K562 (cell line): ENCODE measurements at regions not wholly inside any gene's neighbourhood (a gene's known extent, or its start where the extent isn't known, plus 50 kb on each side); places are given as distances from the start of the nearest gene placed in this dataset.

Experiments used
- ATAC-seq: fragments of 200-7000 bp; cut with Tn5 transposase; 3 replicates; pipeline ENCODE4 v1.9.1; 2020; ENCODE audit warnings: moderate library complexity
- BruUV-seq: library from RNA; stranded (reverse); fragments of 400-500 nt; replicated peaks from 2 replicates; lab custom pipeline; 2021; lab: Mats Ljungman, UMichigan
- CTCF ChIA-PET: fragments of 300-600 bp; formaldehyde crosslinking; extraction: SDS; loops from one replicate; lab custom pipeline; 2021; ENCODE audit warnings: low intra/inter-chr PET ratio; lab: Yijun Ruan, JAX
- POLR2A ChIA-PET: fragments of 300-600, 350-650 bp; sonication (Branson Sonifier 250); formaldehyde crosslinking; extraction: SDS; loops from one replicate; lab custom pipeline; 2021; ENCODE audit warnings: antibody characterized with exemption, inconsistent platforms; lab: Yijun Ruan, JAX
- DNase-seq, 4 experiments: peaks; one replicate each; pipeline versions ENCODE4 v3.0.0 to v3.0.0-alpha.2; 2011 to 2018; ENCODE audit warnings: low spot score in 3 of 4, mixed read lengths in 3 of 4; ENCODE audit errors: extremely low read depth in 1 of 4
- FAIRE-seq: peaks from 2 replicates; lab custom pipeline; 2011; peaks lifted over from hg19 to GRCh38; lab: Jason Lieb, UNC
- H2AFZ ChIP-seq: 2 replicates; pipeline ENCODE4 v1.6.0; 2011; ENCODE audit warnings: low read depth, low read length, control low read depth, inconsistent platforms
- H3K27ac ChIP-seq: fragments of 200-600 bp; 3 replicates; pipeline ENCODE4 v1.8.0; 2011; ENCODE audit warnings: low read depth, mild to moderate bottlenecking, control low read depth, inconsistent platforms, low read length, moderate library complexity, mixed read lengths; ENCODE audit errors: extremely low read depth
- H3K27me3 ChIP-seq, 2 experiments: fragments of 300-600 bp in 1 of 2; 2 replicates in 1 of 2; 3 replicates in 1 of 2; pipeline versions ENCODE4 v1.6.0 to v1.8.0; 2011; ENCODE audit warnings: inconsistent platforms in 2 of 2, low read length in 2 of 2, mild to moderate bottlenecking in 1 of 2, mixed read lengths in 1 of 2, moderate library complexity in 1 of 2; ENCODE audit not compliant: control insufficient read depth in 2 of 2, insufficient read depth in 2 of 2
- H3K36me3 ChIP-seq: fragments of 300-600 bp; 3 replicates; pipeline ENCODE4 v1.8.0; 2011; ENCODE audit warnings: mild to moderate bottlenecking, low read length, inconsistent platforms; ENCODE audit not compliant: control insufficient read depth, insufficient read depth
- H3K4me1 ChIP-seq, 2 experiments: fragments of 200-600 bp in 1 of 2; replicated peaks in 1 of 2; 2 replicates in 1 of 2; 3 replicates in 1 of 2; pipeline versions ENCODE4 v1.5.1 to v1.8.0; 2011; ENCODE audit warnings: inconsistent platforms in 2 of 2, low read length in 2 of 2, mild to moderate bottlenecking in 1 of 2, mixed read lengths in 1 of 2, moderate library complexity in 1 of 2; ENCODE audit not compliant: control insufficient read depth in 2 of 2, insufficient read depth in 2 of 2
- H3K4me2 ChIP-seq: 2 replicates; pipeline ENCODE4 v1.6.1; 2011; ENCODE audit warnings: low read length, control low read depth, inconsistent platforms, mixed read lengths; ENCODE audit not compliant: insufficient read depth
- H3K4me3 ChIP-seq: fragments of 200-600 bp; sonication (generic), shearing (Covaris generic); 2 replicates; pipeline ENCODE4 v1.5.1; 2016; ENCODE audit warnings: control low read depth, inconsistent platforms
- H3K79me2 ChIP-seq: fragments of 200-600 bp; 3 replicates; pipeline ENCODE4 v1.8.0; 2011; ENCODE audit warnings: low read length, inconsistent platforms; ENCODE audit not compliant: control insufficient read depth, insufficient read depth
- H3K9ac ChIP-seq, 2 experiments: 2 replicates each; pipeline versions ENCODE4 v1.6.0 to v1.6.1; 2011; ENCODE audit warnings: low read depth in 2 of 2, low read length in 2 of 2, control low read depth in 1 of 2, inconsistent platforms in 1 of 2, mild to moderate bottlenecking in 1 of 2, mixed read lengths in 1 of 2; ENCODE audit not compliant: insufficient read depth in 1 of 2
- H3K9me1 ChIP-seq: one replicate; pipeline ENCODE4 v1.6.0; 2011; ENCODE audit warnings: inconsistent platforms, mild to moderate bottlenecking, low read length, moderate library complexity; ENCODE audit not compliant: control insufficient read depth, insufficient read depth
- H3K9me3 ChIP-seq: replicated peaks from 2 replicates; pipeline ENCODE4 v1.5.1; 2011; ENCODE audit warnings: low read depth, low read length, inconsistent platforms; ENCODE audit not compliant: control insufficient read depth, insufficient read depth
- H4K20me1 ChIP-seq: replicated peaks from 2 replicates; pipeline ENCODE4 v1.6.1; 2011; ENCODE audit warnings: low read length, inconsistent platforms, mixed read lengths; ENCODE audit not compliant: control insufficient read depth, insufficient read depth
- CBX3 ChIP-seq, 2 experiments: IDR thresholded peaks; 1 replicate in 1 of 2; 2 replicates in 1 of 2; pipeline ENCODE4 v1.6.1; 2012; ENCODE audit warnings: inconsistent platforms in 2 of 2, low read length in 2 of 2, borderline replicate concordance in 1 of 2, control low read depth in 1 of 2
- CHD4 ChIP-seq: fragments of 200-600 bp; sonication (generic); IDR thresholded peaks from 3 replicates; pipeline ENCODE4 v1.6.1; 2012; ENCODE audit warnings: low read depth, mild to moderate bottlenecking, mixed read lengths, low read length, inconsistent platforms; ENCODE audit not compliant: insufficient read depth, insufficient replicate concordance, poor library complexity, severe bottlenecking
- CREB1 ChIP-seq, 2 experiments: sonication (generic) in 1 of 2; formaldehyde crosslinking in 1 of 2; IDR thresholded peaks; 2 replicates each; pipeline versions ENCODE4 v1.6.1 to v1.8.0; 2012 to 2022; ENCODE audit warnings: inconsistent platforms in 1 of 2, mild to moderate bottlenecking in 1 of 2, missing genetic modification reagents in 1 of 2, moderate library complexity in 1 of 2
- ELF1 ChIP-seq: fragments of 200-800 bp; sonication (Bioruptor generic); IDR thresholded peaks from 2 replicates; pipeline ENCODE4 v1.6.1; 2016; ENCODE audit warnings: missing genetic modification characterization, missing compliant biosample characterization
- FOXK1 ChIP-seq: sonication (generic); formaldehyde crosslinking; IDR thresholded peaks from 2 replicates; pipeline ENCODE4 v1.8.0; 2022; ENCODE audit warnings: missing genetic modification reagents, mild to moderate bottlenecking, borderline replicate concordance
- GTF2E2 ChIP-seq: fragments of 200-800 bp; sonication (Bioruptor generic); IDR thresholded peaks from 2 replicates; pipeline ENCODE4 v1.6.1; 2016; ENCODE audit warnings: missing genetic modification characterization, missing compliant biosample characterization
- MAZ ChIP-seq, 2 experiments: fragments of 450-650 bp in 1 of 2; sonication (generic) in 1 of 2; formaldehyde crosslinking; IDR thresholded peaks in 1 of 2; conservative IDR thresholded peaks in 1 of 2; 2 replicates each; pipeline versions ENCODE4 v1.4.0 to v1.5.0; 2020; ENCODE audit warnings: mild to moderate bottlenecking in 1 of 2, missing genetic modification reagents in 1 of 2
- PML ChIP-seq: IDR thresholded peaks from 2 replicates; pipeline ENCODE4 v1.6.1; 2012; ENCODE audit warnings: low read length, inconsistent platforms
- PTTG1 ChIP-seq: fragments of 450-650 bp; IDR thresholded peaks from 2 replicates; pipeline ENCODE4 v1.6.1; 2016; ENCODE audit warnings: low read depth, mild to moderate bottlenecking, missing genetic modification characterization, missing compliant biosample characterization
- TARDBP ChIP-seq: fragments of 450-650 bp; IDR thresholded peaks from 2 replicates; pipeline ENCODE4 v1.6.1; 2016
- WGBS: fragments of 100-300 bp; shearing (Covaris generic); methylation state at CpG from one replicate; pipeline ENCODE4 v1.1.6; 2016; ENCODE audit warnings: low coverage, mixed read lengths; ENCODE audit not compliant: insufficient coverage; ENCODE audit errors: missing lambda C conversion rate; 5-methylcytosine and 5-hydroxymethylcytosine counted together
- in situ Hi-C: fragments of 300-500 bp; cut with MboI; formaldehyde crosslinking; loops from 4 replicates; pipeline ENCODE4 v1.15.0; 2018; ENCODE audit warnings: inconsistent platforms, mixed read lengths
- intact Hi-C: fragments of 100-400 bp; cut with micrococcal nuclease; formaldehyde crosslinking; loops from 2 replicates; pipeline ENCODE4 v1.14.2; 2022
- TF ChIP-seq, protein P1 (sequence below): fragments of 450-650 bp; formaldehyde crosslinking; IDR thresholded peaks from 2 replicates; pipeline ENCODE4 v1.4.0; 2022; ENCODE audit warnings: missing genetic modification characterization
- TF ChIP-seq, protein P2 (sequence below): fragments of 150-350 bp; IDR thresholded peaks from 2 replicates; pipeline ENCODE4 v1.6.1; 2014; ENCODE audit warnings: low read depth, mild to moderate bottlenecking, low read length, borderline replicate concordance
- TF ChIP-seq, protein P3 (sequence below): fragments of 450-650 bp; IDR thresholded peaks from 2 replicates; pipeline ENCODE4 v1.6.1; 2016; ENCODE audit warnings: borderline replicate concordance
- TF ChIP-seq, protein P4 (sequence below): fragments of 250-450 bp; sonication (Bioruptor Pico); IDR thresholded peaks from 2 replicates; pipeline ENCODE4 v1.4.0; 2020; ENCODE audit warnings: mild to moderate bottlenecking, moderate library complexity

DNA sequence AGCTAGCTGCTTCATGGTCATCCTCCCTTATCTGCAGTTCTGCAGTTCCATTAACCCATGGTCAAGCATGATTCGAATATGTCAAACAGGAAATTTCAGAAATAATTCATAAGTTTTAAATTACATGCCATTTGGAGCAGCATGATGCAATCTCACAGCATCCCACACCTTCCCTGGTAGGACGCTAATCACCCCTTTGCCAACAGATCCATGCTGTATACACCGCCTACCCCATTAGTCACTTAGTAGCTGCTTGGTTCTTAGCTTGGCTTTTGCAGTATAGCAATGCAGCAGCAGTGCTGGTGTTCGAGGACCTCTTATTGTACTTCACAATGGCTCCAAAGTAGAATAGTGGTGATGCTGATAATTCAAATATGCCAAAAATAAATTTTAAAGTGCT lies 739.7 kb upstream of the CDH9 start:
- TF ChIP-seq ELF1 = no peak
- no peak for TF ChIP-seq CHD4
- TF ChIP-seq TARDBP = no peak
- no peak for TF ChIP-seq CREB1 (IDR thresholded peaks at IDR 0.05)
- TF ChIP-seq CREB1 (CRISPR knock-in tag; IDR thresholded peaks at IDR 0.05) = no peak
- TF ChIP-seq CBX3 (IDR thresholded peaks at IDR 0.05; ENCODE audit: borderline replicate concordance in 1 of 2, low read length in 2 of 2) = no peak
- no peak for TF ChIP-seq MAZ (CRISPR knock-in tag; conservative IDR thresholded peaks at IDR 0.05 in 1 of 2, IDR thresholded peaks at IDR 0.05 in 1 of 2)
- TF ChIP-seq, protein P1, sequence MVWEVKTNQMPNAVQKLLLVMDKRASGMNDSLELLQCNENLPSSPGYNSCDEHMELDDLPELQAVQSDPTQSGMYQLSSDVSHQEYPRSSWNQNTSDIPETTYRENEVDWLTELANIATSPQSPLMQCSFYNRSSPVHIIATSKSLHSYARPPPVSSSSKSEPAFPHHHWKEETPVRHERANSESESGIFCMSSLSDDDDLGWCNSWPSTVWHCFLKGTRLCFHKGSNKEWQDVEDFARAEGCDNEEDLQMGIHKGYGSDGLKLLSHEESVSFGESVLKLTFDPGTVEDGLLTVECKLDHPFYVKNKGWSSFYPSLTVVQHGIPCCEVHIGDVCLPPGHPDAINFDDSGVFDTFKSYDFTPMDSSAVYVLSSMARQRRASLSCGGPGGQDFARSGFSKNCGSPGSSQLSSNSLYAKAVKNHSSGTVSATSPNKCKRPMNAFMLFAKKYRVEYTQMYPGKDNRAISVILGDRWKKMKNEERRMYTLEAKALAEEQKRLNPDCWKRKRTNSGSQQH (CRISPR knock-in tag) = no peak
- no peak for TF ChIP-seq FOXK1 (CRISPR knock-in tag)
- no peak for TF ChIP-seq PTTG1 (tag)
- TF ChIP-seq, protein P2, sequence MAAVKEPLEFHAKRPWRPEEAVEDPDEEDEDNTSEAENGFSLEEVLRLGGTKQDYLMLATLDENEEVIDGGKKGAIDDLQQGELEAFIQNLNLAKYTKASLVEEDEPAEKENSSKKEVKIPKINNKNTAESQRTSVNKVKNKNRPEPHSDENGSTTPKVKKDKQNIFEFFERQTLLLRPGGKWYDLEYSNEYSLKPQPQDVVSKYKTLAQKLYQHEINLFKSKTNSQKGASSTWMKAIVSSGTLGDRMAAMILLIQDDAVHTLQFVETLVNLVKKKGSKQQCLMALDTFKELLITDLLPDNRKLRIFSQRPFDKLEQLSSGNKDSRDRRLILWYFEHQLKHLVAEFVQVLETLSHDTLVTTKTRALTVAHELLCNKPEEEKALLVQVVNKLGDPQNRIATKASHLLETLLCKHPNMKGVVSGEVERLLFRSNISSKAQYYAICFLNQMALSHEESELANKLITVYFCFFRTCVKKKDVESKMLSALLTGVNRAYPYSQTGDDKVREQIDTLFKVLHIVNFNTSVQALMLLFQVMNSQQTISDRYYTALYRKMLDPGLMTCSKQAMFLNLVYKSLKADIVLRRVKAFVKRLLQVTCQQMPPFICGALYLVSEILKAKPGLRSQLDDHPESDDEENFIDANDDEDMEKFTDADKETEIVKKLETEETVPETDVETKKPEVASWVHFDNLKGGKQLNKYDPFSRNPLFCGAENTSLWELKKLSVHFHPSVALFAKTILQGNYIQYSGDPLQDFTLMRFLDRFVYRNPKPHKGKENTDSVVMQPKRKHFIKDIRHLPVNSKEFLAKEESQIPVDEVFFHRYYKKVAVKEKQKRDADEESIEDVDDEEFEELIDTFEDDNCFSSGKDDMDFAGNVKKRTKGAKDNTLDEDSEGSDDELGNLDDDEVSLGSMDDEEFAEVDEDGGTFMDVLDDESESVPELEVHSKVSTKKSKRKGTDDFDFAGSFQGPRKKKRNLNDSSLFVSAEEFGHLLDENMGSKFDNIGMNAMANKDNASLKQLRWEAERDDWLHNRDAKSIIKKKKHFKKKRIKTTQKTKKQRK = no peak
- TF ChIP-seq, protein P3, sequence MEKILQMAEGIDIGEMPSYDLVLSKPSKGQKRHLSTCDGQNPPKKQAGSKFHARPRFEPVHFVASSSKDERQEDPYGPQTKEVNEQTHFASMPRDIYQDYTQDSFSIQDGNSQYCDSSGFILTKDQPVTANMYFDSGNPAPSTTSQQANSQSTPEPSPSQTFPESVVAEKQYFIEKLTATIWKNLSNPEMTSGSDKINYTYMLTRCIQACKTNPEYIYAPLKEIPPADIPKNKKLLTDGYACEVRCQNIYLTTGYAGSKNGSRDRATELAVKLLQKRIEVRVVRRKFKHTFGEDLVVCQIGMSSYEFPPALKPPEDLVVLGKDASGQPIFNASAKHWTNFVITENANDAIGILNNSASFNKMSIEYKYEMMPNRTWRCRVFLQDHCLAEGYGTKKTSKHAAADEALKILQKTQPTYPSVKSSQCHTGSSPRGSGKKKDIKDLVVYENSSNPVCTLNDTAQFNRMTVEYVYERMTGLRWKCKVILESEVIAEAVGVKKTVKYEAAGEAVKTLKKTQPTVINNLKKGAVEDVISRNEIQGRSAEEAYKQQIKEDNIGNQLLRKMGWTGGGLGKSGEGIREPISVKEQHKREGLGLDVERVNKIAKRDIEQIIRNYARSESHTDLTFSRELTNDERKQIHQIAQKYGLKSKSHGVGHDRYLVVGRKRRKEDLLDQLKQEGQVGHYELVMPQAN = no peak
- TF ChIP-seq, protein P4, sequence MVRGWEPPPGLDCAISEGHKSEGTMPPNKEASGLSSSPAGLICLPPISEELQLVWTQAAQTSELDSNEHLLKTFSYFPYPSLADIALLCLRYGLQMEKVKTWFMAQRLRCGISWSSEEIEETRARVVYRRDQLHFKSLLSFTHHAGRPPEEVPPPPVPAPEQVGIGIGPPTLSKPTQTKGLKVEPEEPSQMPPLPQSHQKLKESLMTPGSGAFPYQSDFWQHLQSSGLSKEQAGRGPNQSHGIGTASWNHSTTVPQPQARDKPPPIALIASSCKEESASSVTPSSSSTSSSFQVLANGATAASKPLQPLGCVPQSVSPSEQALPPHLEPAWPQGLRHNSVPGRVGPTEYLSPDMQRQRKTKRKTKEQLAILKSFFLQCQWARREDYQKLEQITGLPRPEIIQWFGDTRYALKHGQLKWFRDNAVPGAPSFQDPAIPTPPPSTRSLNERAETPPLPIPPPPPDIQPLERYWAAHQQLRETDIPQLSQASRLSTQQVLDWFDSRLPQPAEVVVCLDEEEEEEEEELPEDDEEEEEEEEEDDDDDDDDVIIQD (CRISPR knock-in tag) = no peak
- TF ChIP-seq GTF2E2 (tag) = no peak
- no peak for TF ChIP-seq PML
- TF ChIP-seq, all 486 proteins: peak for 0
- no peak overlapping the region for H2AFZ ChIP-seq
- WGBS = 4% methylated on average over 4 of the region's 4 CpGs

More for the DNA sequence above, 739.7 kb upstream of the CDH9 start:
- Histone ChIP-seq H3K9me1 (no peaks in the 10 kb centered on the region), H3K4me1 (no peaks in the 10 kb centered on the region), H3K9ac (no peak overlapping the region), H3K9me3 (no peaks in the 10 kb centered on the region; the same call in 1 of the 2 replicates), H3K36me3 (no peaks in the 10 kb centered on the region), H3K27me3 (no peaks in the 10 kb centered on the region), H3K27ac (no peak overlapping the region), H3K79me2 (no peaks in the 10 kb centered on the region), H3K4me2 (no peak overlapping the region), H4K20me1 (no peaks in the 10 kb centered on the region), H3K4me3 (no peak overlapping the region)
- ATAC-seq (no peak), FAIRE-seq (no peak), DNase-seq (no peak)
- CTCF ChIA-PET = no interaction called here
- in situ Hi-C loops (loop anchor here (10.0 kb wide), 1 partner anchor 47 kb away; no protein-coding TSS in a partner anchor), intact Hi-C loops (no loop called here)
- POLR2A ChIA-PET = no interaction called here
- BruUV-seq = no TSS peak
